Suprapubic skin (tissue), 4 donors: ENCODE measurements at regions not wholly inside any gene's neighbourhood (a gene's known extent, or its start where the extent isn't known, plus 50 kb on each side); places are given as distances from the start of the nearest gene placed in this dataset.

ENCODE experiments used
- DNase-seq, 2 donors: peaks; one replicate each; pipeline ENCODE4 v3.0.0-alpha.2; 2019; ENCODE audit warnings: low spot score in 2 of 2
- H3K27ac ChIP-seq: fragments of 200-600 bp; sonication (generic); one replicate; pipeline ENCODE4 v1.5.1; 2019
- H3K27me3 ChIP-seq: fragments of 200-600 bp; sonication (generic); one replicate; pipeline ENCODE4 v1.5.1; 2019
- H3K36me3 ChIP-seq: fragments of 200-600 bp; sonication (generic); one replicate; pipeline ENCODE4 v1.5.1; 2019
- H3K4me1 ChIP-seq: fragments of 200-600 bp; sonication (generic); one replicate; pipeline ENCODE4 v1.5.1; 2019
- H3K4me3 ChIP-seq: fragments of 200-600 bp; sonication (generic); one replicate; pipeline ENCODE4 v1.5.1; 2019; ENCODE audit warnings: mild to moderate bottlenecking
- H3K9me3 ChIP-seq: fragments of 200-600 bp; sonication (generic); one replicate; pipeline ENCODE4 v1.5.1; 2019
- CTCF ChIP-seq, 2 donors: fragments of 200-600 bp in 1 of 2; fragments of 450-650 bp in 1 of 2; sonication (generic) in 1 of 2; IDR thresholded peaks; one replicate each; pipeline ENCODE4 v1.5.1; 2016 to 2019; ENCODE audit warnings: antibody characterized with exemption in 2 of 2, mild to moderate bottlenecking in 1 of 2, moderate library complexity in 1 of 2
- EP300 ChIP-seq: sonication (generic); formaldehyde crosslinking; IDR thresholded peaks from one replicate; pipeline ENCODE4 v1.6.1; 2017; ENCODE audit warnings: antibody characterized with exemption
- POLR2A ChIP-seq, 2 donors: fragments of 450-650 bp; IDR thresholded peaks; one replicate each; pipeline ENCODE4 v1.6.1; 2017; ENCODE audit warnings: antibody characterized with exemption in 2 of 2, mild to moderate bottlenecking in 2 of 2, moderate library complexity in 2 of 2
- POLR2AphosphoS5 ChIP-seq, 3 donors: sonication (generic); formaldehyde crosslinking; IDR thresholded peaks; one replicate each; pipeline ENCODE4 v1.6.1; 2017; ENCODE audit warnings: antibody characterized with exemption in 3 of 3
- WGBS: methylation state at CpG from one replicate; pipeline ENCODE4 v1.1.5; 2018; 5-methylcytosine and 5-hydroxymethylcytosine counted together

GRCh38 chrX:12002876-12003275 lies 135.4 kb upstream of the FRMPD4 start:
- Histone ChIP-seq H3K36me3 (no peaks in the 10 kb centered on the region), H3K27ac (no peak overlapping the region), H3K9me3 (no peaks in the 10 kb centered on the region), H3K27me3 (no peaks in the 10 kb centered on the region), H3K4me3 (no peak overlapping the region), H3K4me1 (no peaks in the 10 kb centered on the region)
- TF ChIP-seq CTCF (IDR thresholded peaks at IDR 0.05) (no peak), POLR2AphosphoS5 (IDR thresholded peaks at IDR 0.05) (no peak), POLR2A (IDR thresholded peaks at IDR 0.05) (no peak), EP300 (no peak)
- DNase-seq: no peak

GRCh38 chrX:12007881-12008280 lies 130.4 kb upstream of the FRMPD4 start:
- no peaks in the 10 kb centered on the region for H3K4me1 ChIP-seq
- 50% methylated on average over 2 of the region's 2 CpGs for WGBS

GRCh38 chrX:12010436-12010835 lies 127.8 kb upstream of the FRMPD4 start:
- Histone ChIP-seq H3K4me3 (no peak overlapping the region), H3K9me3 (no peaks in the 10 kb centered on the region), H3K27ac (no peak overlapping the region), H3K4me1 (no peaks in the 10 kb centered on the region), H3K27me3 (no peaks in the 10 kb centered on the region), H3K36me3 (no peaks in the 10 kb centered on the region)
- DNase-seq: no peak
- TF ChIP-seq EP300 (no peak), POLR2A (IDR thresholded peaks at IDR 0.05) (no peak), POLR2AphosphoS5 (IDR thresholded peaks at IDR 0.05) (no peak), CTCF (IDR thresholded peaks at IDR 0.05) (no peak)
- 35% methylated on average over 1 of the region's 1 CpG for WGBS

More at GRCh38 chrX:12007881-12008280, 130.4 kb upstream of the FRMPD4 start:
- Histone ChIP-seq H3K9me3 (no peaks in the 10 kb centered on the region), H3K4me3 (no peak overlapping the region), H3K27me3 (no peaks in the 10 kb centered on the region), H3K36me3 (no peaks in the 10 kb centered on the region), H3K27ac (no peak overlapping the region)
- TF ChIP-seq POLR2A (IDR thresholded peaks at IDR 0.05): no peak
- DNase-seq: no peak

GRCh38 chrX:12011075-12011474 lies 127.2 kb upstream of the FRMPD4 start:
- no peak overlapping the region for H3K4me3 ChIP-seq
- H3K4me1 ChIP-seq: no peaks in the 10 kb centered on the region
- no peak for DNase-seq
- TF ChIP-seq POLR2A (IDR thresholded peaks at IDR 0.05) (no peak), CTCF (IDR thresholded peaks at IDR 0.05) (no peak), EP300 (no peak), POLR2AphosphoS5 (IDR thresholded peaks at IDR 0.05) (no peak)
- H3K27ac ChIP-seq: no peak overlapping the region
- H3K9me3 ChIP-seq: no peaks in the 10 kb centered on the region
- WGBS: 66% methylated on average over 2 of the region's 2 CpGs
- no peaks in the 10 kb centered on the region for H3K36me3 ChIP-seq
- H3K27me3 ChIP-seq: no peaks in the 10 kb centered on the region

- H3K9me3 ChIP-seq: no peaks in the 10 kb centered on the region
- H3K4me3 ChIP-seq: no peak overlapping the region
- H3K4me1 ChIP-seq: no peaks in the 10 kb centered on the region
- no peak for DNase-seq
- 59% methylated on average over 2 of the region's 2 CpGs for WGBS
- no peak for TF ChIP-seq EP300
- TF ChIP-seq POLR2AphosphoS5 (IDR thresholded peaks at IDR 0.05): no peak
- no peak for TF ChIP-seq POLR2A (IDR thresholded peaks at IDR 0.05)
- no peak for TF ChIP-seq CTCF (IDR thresholded peaks at IDR 0.05)
- H3K27ac ChIP-seq: no peak overlapping the region
- no peaks in the 10 kb centered on the region for H3K36me3 ChIP-seq
- H3K27me3 ChIP-seq: no peaks in the 10 kb centered on the region
Measured at GRCh38 chrX:12013211-12013618, 125.1 kb upstream of the FRMPD4 start.

GRCh38 chrX:12021698-12022097 lies 116.6 kb upstream of the FRMPD4 start:
- WGBS: 70% methylated on average over 1 of the region's 1 CpG
- no peak for TF ChIP-seq EP300
- TF ChIP-seq POLR2AphosphoS5 (IDR thresholded peaks at IDR 0.05): no peak
- TF ChIP-seq POLR2A (IDR thresholded peaks at IDR 0.05): no peak
- no peak for TF ChIP-seq CTCF (IDR thresholded peaks at IDR 0.05)
- H3K27me3 ChIP-seq: no peaks in the 10 kb centered on the region

More at GRCh38 chrX:12021698-12022097, 116.6 kb upstream of the FRMPD4 start:
- DNase-seq: no peak
- Histone ChIP-seq H3K4me3 (no peak overlapping the region), H3K36me3 (no peaks in the 10 kb centered on the region), H3K9me3 (no peaks in the 10 kb centered on the region), H3K4me1 (no peaks in the 10 kb centered on the region), H3K27ac (no peak overlapping the region)
